ENCODE measurements at regions not wholly inside any gene's neighbourhood (a gene's known extent, or its start where the extent isn't known, plus 50 kb on each side); places are given as distances from the start of the nearest gene placed in this dataset.

DNA sequence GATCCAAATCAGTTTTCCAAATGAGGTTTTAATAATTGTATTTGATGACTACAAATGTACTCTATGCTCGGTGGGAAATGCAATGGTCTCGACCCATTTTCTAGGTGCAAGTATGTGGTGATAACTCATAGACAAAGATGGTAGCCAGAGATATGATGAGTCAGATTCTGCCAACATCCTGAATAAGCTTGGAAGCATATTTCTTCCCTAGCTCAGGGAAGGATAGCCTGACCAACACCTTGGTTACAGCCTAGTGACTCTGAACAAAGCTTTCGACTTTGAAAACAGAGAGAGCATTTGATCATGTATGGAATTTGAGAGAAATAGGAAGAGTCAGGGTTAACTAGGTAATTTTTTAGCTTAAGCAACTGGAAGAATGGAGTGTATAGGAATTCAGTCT, 128.3 kb upstream of the MYOCD start:
- DNase-seq, result no peak

DNA sequence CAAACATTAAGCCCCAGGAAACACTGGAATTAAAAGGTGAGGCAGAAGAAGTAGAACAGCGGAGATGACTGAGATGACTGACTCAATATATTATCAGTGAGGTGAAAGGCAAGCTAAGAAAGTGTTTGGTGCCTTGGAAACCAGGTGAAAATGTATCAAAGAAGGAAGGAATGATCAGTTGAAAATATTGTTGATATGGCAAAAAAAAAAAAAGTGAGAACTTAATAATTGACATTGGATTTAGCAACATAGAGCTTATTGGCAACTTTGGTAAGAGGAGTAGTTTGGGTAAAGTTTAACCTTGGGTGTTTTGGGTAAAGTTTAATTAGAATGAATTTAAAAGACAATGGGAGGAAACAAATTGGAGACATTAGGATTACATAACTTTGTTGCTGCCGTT, 127.7 kb upstream of the MYOCD start:
- DNase-seq, result no peak

DNA sequence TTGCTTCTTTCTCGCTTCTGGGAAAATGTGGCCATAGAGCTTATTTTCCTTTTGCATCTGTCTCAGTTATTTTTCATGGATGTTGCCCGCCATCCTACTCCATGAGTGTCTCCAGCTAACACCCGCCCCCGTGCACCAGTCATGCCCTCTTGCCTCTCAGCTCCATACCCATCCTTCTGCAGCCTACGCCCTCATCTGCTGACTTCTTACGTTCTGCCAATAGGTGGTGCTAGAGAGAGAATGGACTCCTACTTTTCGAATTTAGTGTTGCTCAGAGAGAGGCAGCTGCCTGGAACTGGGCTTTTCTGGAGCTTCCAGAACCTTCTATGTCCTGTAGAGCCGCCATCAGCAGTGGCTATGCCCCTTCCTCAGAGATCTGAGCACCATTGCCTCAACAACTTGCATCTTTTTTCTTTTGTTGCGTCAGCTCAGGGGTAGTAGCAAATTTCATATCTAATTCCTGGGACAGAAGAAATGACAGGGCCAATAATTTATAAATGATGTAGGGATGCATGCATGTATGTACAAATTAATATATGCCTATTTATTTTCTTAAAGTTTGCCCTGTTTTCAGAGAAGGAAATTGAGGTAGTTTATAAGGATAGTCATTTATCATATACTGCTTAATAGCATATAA, 119.7 kb upstream of the MYOCD start:
- peak; percentile 39 to 53 for DNase-seq

DNA sequence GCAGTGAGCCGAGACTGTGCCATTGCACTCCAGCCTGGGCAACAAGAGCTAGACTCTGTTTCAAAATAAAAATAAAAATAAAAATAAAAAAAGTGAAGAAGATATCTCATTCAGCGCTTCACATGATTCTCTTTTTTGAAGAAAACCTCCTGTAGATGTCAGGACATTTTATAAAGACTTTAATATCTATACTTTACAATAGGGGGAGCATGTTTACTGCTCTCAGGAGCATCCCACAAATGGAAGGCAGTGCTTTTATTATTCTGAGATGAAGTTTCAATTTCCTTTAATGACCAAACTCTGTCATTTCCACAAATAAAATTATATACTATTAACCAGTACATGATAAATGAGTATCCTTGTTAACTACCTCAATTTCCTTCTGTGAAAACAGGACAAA, 118.7 kb upstream of the MYOCD start:
- DNase-seq, result no peak

DNA sequence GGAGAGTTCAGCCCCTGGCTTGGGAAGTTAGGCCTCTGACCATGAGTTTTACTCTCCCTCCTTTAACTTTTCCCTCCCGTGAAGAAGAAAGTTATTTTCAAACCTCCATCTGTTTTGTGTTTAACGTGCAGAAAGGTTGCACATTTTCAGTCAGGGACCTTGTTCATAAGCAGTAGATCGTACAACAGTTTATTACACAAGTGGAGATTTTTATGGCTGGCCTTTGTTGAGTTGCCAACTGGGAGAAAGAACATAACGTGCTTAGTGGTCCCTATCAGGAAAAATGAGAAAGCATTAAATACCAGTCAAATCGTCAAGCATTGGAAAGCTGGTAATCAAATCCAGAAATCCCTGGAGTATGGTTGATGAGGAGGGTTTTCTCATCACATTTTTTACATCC, 117.9 kb upstream of the MYOCD start:
- no peak for DNase-seq

DNA sequence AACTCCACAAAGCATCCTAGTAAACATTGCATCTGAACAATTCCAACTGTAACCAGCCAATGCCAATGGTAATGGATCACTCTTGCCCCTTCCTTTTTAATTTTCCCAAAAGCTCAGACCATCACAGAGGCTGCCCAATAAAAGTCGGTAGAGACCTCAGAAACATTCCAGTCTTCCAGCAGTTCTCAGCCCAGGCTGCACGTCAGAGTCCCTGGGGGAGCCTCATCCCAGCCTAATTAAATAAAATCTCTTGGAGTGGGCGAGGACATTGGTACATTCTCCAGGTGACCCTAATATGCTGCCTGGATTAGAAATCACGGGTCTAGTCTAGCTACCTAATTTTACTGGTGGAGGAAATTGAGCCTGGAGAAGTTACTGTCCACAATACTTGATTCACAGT, 117.1 kb upstream of the MYOCD start:
- no peak for DNase-seq

DNA sequence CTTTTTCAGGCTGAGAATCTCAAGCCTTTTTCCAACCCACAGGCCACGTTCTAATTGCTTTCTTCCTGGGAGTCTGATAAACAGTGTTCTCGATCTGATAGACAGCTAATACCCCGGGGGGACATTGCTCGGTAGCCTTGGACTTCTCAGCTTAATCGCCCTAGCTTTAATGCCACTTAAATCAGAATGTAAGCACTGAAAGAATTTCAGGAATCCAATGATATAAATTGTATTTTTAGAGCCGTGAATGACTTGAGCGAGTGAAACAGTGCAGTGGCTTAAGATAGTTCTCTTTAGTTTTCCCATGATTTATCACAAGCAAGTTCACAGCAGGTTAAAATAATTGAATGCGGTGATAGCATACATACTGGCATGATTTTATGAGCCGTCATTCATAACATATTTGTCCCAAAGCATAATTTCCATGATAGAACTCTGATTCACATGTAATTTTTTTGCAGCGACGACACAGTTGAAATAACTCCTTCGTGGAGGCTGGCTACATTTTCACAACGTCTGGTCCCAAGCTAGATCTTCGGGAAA, 116.1 kb upstream of the MYOCD start:
- DNase-seq, result no peak

DNA sequence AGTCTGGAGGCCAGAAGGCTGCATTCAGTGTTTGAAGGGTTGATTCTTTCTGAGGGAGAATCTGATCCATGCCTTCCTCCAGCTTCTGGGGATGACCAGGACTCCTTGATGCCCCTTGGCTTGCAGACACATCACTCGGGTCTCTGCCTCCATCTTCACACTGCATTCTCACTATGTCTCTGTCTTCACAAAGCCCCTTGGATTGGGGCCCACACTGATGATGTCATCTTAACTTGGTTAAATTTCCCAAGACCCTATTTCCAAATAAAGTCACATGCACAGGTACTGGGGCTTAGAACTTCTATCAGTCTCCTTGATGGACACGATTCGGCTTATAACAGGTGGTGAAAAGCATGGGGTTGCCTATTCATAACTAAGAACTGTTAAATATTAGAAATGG, 112.1 kb upstream of the MYOCD start:
- no peak for DNase-seq

DNA sequence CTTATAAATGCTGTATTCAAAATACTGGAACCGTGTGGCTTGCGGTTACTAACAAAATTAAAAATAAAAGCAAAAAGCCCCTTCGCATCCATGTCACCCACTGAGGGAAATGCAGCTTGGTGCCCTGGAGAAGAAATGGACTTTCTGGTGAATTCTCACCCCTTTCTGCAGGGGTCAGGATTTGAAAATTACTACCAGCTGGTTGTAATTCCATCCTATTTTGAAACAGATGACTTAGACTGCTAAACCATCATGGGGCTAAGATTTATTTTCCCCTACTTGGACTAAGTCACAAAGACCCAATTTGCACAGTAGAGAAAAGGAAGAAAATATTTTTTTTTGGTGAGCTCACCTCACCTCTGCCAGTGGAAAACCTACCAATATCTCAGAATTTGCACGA, 111.4 kb upstream of the MYOCD start:
- no peak for DNase-seq

DNA sequence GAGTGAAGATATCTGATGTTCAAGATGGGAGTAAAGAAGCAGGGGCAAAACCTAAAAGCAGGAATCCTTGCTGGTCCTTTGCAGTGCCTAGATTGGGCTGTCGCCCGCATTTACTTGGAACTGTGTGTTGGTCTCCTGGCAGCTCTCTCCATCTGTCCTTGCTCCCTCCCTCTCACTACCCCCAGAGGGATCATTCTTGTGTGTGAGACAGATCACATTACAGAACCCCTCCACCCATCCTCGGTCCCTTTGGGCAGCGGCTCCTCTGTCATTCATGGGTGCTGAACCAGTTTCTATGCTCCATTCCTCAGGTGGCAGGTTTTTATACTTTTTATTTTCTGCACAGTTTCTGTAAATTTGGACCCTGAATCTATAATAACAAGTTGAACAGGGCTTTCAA, 99.4 kb upstream of the MYOCD start:
- no peak for DNase-seq

DNA sequence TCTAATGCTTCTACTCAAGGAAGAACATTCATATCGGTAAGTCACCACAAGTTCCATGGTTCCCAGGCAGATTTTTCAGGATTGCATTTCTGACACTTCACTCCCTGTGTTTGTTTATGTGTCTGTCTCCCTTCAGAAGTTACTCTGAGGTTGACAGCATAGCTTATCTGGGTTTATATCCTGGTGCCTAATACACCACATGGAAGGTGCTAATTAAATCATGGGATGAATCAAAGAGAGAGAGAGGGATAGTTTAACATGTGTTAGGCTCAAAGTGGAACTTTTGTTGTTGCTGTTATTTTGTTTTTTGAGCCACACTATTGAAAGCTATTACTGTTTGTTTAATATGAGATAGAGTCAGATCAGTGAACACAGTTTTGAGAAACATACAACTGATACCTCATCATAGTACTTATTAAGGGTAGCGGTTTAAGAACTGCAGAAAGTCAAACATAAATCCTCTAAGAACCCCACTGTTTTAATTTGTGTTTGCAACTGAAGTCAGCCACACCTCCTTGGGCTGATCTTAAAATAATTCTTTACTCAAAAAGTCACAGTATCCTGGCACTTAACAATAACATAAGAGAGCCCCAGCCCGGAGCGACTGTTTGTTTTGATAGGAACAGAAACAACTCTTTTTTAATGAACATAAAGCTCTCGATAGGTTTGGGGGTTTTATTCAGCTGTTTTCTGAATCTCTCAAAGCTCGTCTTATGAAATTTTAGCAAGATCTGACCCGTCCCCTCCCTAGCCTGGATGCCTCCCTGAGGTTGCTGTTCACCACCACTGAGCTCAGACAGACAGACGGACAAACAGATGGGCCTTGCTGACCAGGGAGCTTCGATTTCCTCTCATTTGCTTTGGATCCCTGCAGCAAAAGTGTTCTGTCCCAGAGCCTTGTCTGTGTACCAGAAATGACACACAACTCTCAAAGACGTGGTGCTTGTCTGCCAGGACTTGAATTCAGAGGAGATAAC, 98.3 kb upstream of the MYOCD start:
- DNase-seq, result no peak

DNA sequence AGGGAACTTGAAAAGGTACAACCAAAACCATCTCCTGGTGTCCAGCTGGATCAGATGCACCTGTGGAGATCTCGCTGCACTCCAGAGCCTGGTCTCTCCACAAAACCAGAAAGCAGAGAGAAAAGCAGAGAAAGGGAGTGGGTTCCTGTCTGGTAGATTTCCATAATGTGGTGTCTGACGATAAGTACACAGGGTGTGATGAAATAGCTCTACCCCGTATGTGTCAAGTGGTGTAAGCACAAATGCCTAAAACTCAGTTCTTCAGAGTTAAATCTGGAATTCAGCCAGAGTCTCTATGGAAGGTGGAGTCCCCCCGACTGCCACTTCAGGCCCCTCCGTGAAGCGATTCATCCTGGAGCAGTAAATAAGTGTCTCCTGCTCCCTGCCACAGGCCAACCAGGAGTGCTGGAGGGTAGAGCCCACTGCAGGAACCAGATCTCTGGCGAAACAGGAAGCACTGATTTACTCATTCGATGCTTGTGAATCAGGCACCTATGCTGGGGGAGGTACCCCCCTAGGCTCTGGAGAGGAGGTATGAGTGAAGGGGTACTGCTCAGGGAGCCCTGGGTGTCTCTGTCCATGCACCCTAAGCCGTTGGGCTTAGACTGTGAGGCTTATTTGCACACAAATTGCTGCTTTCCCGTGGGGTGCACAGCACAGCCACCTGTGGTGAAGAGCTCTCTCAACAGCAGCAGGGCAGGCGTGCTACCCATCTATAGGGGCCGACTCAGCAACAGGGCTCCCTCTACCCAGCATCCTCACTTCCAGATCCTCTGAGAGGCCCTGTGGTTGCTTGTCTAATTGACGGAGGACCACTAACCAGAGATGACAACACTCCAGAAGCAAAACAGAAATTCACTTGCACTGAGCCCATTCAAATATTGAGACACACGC, 97.1 kb upstream of the MYOCD start:
- DNase-seq, result no peak

DNA sequence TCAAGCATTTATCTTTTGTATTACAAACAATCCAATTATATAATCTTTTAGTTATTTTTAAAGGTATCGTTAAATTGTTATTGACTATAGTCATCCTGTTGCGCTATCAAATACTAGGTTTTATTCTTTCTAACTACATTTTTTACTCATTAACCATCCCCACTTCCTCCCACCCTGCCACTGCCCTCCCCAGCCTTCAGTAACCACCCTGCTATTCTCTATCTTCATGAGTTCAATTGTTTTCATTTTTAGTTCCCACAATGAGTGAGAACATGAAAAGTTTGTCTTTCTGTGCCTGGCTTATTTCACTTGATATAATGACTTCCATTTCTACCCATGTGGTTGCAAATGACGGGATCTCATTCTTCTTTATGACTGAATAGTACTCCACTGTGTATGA, 94.1 kb upstream of the MYOCD start:
- DNase-seq, result no peak

DNA sequence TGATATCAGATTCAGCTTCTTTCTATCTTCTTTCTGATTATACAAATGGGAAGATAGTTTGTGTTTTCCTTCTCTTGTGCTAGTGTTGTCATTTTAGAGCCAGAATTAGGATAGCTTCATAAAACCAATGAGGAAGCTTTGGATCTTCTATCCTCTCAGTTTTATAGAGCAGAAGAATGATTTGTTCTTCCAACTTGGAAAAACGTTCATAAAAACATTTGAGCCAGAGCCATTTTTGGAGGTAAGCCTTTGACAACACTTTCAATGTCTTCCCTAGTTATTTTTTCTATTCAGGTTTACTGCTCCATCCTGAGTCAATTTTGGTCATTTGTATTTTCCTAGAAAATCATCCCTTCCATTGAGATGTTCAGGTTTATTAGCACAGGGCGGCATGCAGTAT, 91.2 kb upstream of the MYOCD start:
- no peak for DNase-seq

DNA sequence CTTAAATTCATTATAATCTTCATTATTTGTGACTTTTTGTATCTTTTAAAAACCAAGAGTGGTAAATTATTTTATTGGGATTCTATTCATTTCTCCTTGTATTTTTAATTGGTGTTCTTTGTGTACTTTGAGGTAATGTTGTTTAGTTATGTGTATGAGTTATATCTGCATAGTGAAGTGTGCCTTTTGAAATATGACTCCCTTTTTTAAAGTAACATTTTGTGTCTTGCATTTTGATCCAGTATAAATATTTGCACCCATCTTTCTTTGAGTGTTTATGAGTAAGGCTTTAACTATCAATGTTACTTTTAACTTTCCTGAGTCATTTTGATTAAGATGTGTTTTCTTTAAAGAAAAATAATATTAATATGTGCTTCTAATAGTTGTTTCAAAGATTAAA, 90.0 kb upstream of the MYOCD start:
- DNase-seq, result no peak

DNA sequence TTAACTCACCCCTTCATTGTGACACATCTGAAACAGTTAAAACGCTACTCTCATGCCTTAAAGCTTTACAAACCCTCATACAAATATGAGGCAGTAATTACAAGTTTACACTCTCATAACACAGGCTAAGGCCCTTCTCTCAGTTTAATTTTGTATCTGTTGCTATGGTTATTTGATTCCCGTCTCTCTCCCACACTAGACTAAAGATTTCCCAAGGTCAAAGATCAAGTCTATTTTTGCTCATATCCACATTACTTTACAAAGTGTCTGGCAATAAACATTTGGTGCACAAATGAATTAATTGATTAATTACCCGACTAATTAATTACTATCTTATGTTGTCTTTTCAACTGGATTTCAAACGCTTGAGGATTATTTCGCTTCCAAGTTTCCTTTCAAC, 86.4 kb upstream of the MYOCD start:
- no peak for DNase-seq

DNA sequence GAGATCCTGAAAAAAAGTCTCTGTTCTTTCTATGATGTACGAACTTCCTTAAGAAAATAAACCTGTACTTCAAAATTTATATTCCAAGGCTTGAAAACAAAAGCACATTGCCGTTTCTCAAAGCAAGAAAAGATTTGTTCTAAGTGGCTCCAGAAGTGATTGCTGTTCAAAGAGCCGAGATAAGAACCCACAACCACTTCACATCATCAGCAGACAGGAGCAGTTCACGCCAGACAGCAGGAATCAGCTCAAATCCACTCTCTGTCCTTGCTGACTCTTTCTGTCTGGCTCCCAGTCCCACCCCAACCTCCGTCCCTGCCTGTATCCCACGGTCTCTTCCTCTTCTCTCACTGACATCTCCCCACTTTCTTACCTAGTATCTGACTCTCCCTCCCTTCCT, 85.0 kb upstream of the MYOCD start:
- DNase-seq, result no peak

DNA sequence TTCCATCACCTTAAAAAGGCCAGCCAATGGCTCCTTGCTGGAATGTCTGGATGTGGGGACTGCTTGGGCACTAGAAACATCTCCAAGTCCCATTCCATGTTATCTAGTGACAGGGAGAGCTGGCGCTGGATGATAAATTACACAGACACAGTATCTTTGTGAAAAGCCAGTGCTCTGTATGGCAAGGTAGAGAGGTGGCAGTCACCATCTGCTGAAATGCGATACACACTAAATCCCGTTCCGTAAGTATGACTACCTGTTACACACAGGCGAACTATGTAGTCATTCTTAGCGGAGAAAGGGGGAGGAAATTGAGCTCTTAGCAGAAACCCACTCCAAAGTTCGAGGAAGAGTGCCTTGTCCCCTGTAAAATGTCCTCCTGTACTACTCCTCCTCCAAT, 81.0 kb upstream of the MYOCD start:
- DNase-seq, result no peak

DNA sequence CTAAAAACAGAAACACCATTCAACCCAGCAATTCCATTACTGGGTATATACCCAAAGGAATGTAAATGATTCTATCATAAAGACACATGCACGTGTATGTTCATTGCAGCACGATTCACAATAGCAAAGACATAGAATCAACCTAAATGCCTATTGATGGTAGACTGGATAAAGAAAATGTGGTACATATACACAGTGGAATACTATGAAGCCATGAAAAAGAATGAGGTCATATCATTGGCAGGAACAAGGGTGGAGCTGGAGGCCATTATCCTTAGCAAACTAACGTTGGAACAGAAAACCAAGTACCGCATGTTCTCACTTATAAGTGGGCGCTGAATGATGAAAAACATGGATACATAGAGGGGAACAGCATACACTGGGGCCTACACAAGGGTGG, 77.2 kb upstream of the MYOCD start:
- DNase-seq, result no peak

DNA sequence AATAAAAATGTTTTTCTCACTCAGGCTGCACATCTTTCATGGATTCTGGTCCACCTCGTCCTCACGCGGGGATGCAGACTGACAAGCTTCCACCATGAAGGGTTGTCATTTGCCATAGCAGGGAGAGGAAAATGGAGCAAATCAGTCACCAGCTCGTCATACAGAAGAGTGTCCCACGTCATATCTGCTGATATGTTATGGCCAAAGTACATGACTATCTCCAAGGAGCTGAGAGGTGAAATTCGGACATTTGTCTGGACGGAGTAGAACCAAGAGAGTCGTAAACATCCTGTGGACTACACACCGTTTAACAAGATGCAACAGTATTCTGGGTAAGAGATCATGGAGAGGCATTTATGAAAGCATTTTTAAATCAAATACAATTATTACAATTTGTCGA, 75.3 kb upstream of the MYOCD start:
- DNase-seq, result no peak

DNA sequence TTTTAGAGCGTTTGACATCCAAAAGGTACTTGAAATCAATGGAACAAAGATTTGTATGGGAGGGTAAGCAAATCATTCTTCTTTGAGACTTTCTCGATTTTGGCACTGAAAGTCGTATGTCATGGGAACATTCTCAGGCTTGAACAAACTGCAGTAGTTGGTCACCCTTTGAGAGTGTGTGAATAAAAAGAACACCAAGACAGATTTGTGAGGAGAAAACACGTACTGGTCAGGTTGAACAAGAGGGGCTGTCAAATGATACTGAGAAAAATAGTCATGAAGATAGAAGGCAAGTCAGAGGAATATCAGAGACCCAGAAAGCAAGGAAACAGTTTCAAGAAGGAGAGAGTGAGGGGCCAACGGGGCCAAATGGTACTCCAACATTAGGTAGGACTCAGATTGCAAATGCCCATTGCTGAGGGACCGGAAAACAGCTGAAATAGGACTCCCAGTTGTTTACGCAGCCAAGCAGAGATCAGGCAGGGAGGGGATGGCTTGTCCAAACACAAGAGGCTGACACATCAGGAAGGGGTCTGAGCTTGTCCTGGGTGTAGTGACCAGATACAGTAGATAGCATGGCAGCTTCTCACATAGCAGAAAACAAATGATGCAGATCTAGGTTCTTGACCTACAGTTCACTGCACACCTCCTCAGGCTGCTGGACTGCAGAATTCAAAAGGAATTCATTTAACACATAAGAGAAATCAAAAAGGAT, 74.5 kb upstream of the MYOCD start:
- peak in 1 of 2 experiments; percentile 9 for DNase-seq

DNA sequence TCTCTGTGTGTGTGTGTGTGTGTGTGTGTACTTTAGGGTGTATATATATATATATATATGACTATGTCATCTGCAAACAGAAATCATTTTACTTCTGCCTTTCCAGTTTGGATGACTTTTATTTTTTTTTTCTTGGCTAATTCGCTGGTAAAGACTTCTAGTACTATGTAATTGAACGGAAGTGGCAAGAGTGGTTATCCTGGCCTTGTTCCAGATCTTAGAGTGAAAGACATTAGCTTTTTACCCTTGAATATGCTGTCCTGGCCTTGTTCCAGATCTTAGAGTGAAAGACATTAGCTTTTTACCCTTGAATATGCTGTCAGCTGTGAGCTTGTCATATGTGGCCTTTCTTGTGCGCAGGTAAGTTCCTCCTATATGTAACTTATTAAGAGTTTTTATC, 72.7 kb upstream of the MYOCD start:
- DNase-seq, result no peak

DNA sequence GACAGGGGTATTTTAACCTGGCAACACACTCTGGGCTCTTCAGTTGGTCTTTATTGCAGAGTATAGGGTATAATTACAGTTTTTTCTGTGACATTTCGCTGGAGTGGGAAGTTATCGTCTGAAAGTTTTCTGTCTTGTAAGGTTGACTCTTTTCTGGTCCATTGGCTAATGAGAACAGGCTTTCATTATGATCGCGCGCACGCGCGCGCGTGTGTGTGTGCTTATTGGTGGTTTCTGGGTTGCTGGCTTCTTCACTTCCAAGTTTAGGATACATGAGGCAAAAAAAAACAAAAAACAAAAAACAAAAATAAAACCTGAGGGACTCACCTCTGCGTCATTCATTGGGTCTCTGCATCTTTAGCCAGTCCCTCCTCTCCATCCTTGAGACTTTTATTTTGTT, 68.7 kb upstream of the MYOCD start:
- DNase-seq, result no peak

Data from SHP77 (cell line).